HG02571 (cell line): ENCODE measurements at regions not wholly inside any gene's neighbourhood (a gene's known extent, or its start where the extent isn't known, plus 50 kb on each side); places are given as distances from the start of the nearest gene placed in this dataset.
"Not testable (repeated sequence)": the region's sequence is repeated elsewhere in the genome, so short reads cannot be mapped to it uniquely, and the experiment has no call there.

Experiments used
- ATAC-seq: cut with Tn5 transposase; IDR thresholded peaks from one replicate; pipeline ENCODE4 v1.9.1; 2021; ENCODE audit warnings: mild to moderate bottlenecking, moderate library complexity; ENCODE audit not compliant: unreplicated experiment

GRCh38 chr7:79786187-79786586 lies 332.7 kb upstream of the MAGI2 start:
- no peak for ATAC-seq

- no peak for ATAC-seq
Measured at GRCh38 chr7:79785556-79785955, 332.1 kb upstream of the MAGI2 start.

- ATAC-seq = no peak
Measured at GRCh38 chr7:79782906-79783305, 329.4 kb upstream of the MAGI2 start.

GRCh38 chr7:79782256-79782655 lies 328.8 kb upstream of the MAGI2 start:
- ATAC-seq = no peak

- ATAC-seq = no peak
Measured at GRCh38 chr7:79781716-79782115, 328.2 kb upstream of the MAGI2 start.

GRCh38 chr7:79778786-79779770 lies 325.6 kb upstream of the MAGI2 start:
- no peak for ATAC-seq

GRCh38 chr7:79775911-79776310 lies 322.4 kb upstream of the MAGI2 start:
- no peak for ATAC-seq

GRCh38 chr7:79774150-79774549 lies 320.7 kb upstream of the MAGI2 start:
- no peak for ATAC-seq

GRCh38 chr7:79770970-79771369 lies 317.5 kb upstream of the MAGI2 start:
- no peak for ATAC-seq

GRCh38 chr7:79770063-79770462 lies 316.6 kb upstream of the MAGI2 start:
- no peak for ATAC-seq

GRCh38 chr7:79767876-79768560 lies 314.6 kb upstream of the MAGI2 start:
- ATAC-seq = not testable (repeated sequence)

- not testable (repeated sequence) for ATAC-seq
Measured at GRCh38 chr7:79767192-79767591, 313.7 kb upstream of the MAGI2 start.

- no peak for ATAC-seq
Measured at GRCh38 chr7:79761876-79762429, 308.5 kb upstream of the MAGI2 start.

- not testable (repeated sequence) for ATAC-seq
Measured at GRCh38 chr7:79750941-79751340, 297.5 kb upstream of the MAGI2 start.

GRCh38 chr7:79749856-79750255 lies 296.4 kb upstream of the MAGI2 start:
- ATAC-seq = no peak

GRCh38 chr7:79741684-79742083 lies 288.2 kb upstream of the MAGI2 start:
- ATAC-seq = no peak

- ATAC-seq = no peak
Measured at GRCh38 chr7:79740076-79740475, 286.6 kb upstream of the MAGI2 start.

- not testable (repeated sequence) for ATAC-seq
Measured at GRCh38 chr7:79739036-79739709, 285.7 kb upstream of the MAGI2 start.

- no peak for ATAC-seq
Measured at GRCh38 chr7:79736418-79736817, 283.0 kb upstream of the MAGI2 start.

GRCh38 chr7:79735012-79735411 lies 281.5 kb upstream of the MAGI2 start:
- ATAC-seq = no peak

- no peak for ATAC-seq
Measured at GRCh38 chr7:79734181-79734580, 280.7 kb upstream of the MAGI2 start.
